NCI-H345 treated with DMSO at 0.1 percent for 48 hours (cell line): ENCODE measurements at regions not wholly inside any gene's neighbourhood (a gene's known extent, or its start where the extent isn't known, plus 50 kb on each side); places are given as distances from the start of the nearest gene placed in this dataset.
"Not testable (repeated sequence)": the region's sequence is repeated elsewhere in the genome, so short reads cannot be mapped to it uniquely, and the experiment has no call there.

Experiments used
- DNase-seq: peaks from one replicate; lab custom pipeline; 2025; ENCODE audit not compliant: unreplicated experiment; lab: John Stamatoyannopoulos, UW

GRCh38 chr6:141460743-141461484 lies 671.8 kb upstream of the GJE1 start:
- no peak for DNase-seq

DNA sequence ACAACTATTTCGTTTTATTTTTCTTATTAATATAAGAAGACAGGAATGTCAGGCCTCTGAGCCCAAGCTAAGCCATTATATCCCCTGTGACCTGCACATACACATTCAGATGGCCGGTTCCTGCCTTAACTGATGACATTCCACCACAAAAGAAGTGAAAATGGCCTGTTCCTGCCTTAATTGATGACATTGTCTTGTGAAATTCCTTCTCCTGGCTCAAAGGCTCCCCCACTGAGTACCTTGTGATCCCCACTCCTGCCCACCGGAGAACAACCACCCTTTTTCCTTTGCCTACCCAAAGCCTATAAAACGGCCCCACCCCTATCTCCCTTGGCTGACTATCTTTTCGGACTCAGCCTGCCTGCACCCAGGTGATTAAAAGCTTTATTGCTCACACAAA lies 672.5 kb upstream of the GJE1 start:
- DNase-seq: not testable (repeated sequence)

DNA sequence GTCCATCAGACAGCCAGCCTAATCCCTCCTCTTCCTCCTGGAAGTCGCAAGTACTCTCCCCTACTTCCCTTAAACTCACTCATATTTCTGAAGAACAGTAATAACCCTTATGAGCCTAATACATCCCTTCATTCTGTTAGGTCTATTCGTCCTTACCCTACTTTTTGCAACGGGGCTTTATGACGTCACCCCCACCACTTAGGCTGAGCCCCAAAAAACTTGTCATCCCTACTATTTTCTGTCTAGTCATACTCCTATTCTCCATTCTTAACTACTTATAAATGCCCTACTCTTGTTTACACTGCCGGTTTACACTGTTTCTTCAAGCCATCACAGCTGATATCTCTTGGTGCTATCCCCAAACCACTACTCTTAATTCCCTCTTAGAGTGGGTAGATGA lies 674.7 kb upstream of the GJE1 start:
- not testable (repeated sequence) for DNase-seq

DNA sequence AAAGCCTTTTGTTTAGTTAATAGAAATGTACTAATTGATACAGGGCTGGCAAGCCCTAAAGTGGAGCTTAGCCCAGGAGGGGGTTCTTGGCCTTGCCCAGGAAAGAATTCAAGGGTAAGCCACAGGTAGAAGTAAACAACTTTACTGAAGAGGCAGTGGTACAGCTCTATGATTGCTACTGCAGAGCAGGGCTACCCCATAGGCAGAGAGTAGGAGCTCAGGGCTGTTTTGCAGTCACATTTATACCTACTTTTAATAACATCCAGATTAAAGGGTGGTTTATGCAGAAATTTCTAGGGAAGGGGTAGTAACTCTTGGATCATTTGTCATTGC lies 680.4 kb upstream of the GJE1 start:
- no peak for DNase-seq

- DNase-seq: no peak
Observed at GRCh38 chr6:141451511-141452353, 681.0 kb upstream of the GJE1 start.

DNA sequence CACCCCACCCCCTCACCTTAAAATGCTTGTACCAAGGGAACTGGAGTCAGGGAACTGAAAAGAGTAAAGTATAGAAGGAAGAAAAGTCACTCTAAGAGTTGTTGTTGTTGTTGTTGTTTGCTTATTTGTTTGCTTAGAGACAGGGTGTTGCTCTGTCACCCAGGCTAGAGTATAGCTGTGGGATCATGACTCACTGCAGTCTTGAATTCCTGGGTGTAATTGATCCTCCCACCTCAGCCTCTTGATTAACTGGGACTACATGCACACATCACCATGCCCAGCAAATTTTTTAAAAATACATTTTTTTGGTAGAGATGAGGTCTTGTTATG lies 681.6 kb upstream of the GJE1 start:
- no peak for DNase-seq

- no peak for DNase-seq
Observed at GRCh38 chr6:141445928-141446628, 686.6 kb upstream of the GJE1 start.

- no peak for DNase-seq
Observed at GRCh38 chr6:141443668-141444289, 688.9 kb upstream of the GJE1 start.

DNA sequence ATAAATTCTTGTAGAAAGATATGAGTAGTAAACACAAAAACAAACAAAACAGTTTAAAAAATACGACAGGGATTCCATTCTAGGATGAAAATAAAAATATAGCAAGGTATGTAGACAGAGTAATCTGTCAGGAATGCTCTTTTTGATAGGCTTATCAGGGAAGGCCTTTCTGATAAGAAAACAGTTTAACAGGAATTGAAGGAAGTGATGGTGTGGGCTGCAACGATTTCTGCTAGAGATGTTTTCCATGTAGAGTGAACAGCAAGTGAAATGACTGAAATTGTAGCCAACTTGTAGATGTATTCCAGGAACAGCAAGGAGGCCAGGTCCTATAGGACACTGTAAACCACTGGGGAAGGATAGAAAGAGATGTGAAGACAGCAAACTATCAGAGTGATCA lies 689.7 kb upstream of the GJE1 start:
- no peak for DNase-seq

DNA sequence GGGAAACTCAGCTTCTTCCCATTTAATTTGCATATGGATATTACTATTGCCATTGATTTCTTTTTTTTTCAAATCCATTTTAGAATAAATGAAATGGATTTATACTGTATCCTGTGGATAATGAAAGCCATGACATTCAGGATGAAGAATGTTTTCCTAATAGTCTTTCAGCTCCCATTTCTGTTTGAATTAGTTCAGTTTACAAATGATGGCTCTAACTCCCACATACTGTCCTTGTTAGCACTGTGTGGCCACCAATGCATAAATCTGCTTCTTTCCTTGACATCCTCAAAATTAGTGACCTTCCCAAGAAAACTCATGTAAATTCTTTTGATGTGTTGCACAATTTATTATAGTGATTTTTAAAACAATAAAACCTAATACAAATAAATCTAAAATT lies 693.2 kb upstream of the GJE1 start:
- DNase-seq: no peak

DNA sequence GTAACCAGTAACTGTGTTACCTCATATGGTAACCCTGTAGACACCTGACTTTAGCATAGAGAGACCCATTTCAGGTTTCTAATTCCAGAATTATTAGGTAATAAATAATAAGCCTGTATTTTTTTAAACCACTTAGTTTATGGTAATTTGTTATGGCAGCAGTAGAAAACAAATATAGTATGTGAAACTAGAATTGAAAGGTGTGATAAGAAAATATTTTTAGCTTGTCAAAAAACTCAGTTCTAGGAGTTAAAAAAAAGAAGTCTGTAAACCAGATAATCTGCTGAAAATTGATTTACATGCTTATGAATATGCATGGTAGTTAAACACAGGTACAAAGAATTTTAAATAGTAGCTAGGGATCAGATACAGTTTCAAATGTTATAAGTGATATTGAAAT lies 695.0 kb upstream of the GJE1 start:
- no peak for DNase-seq

GRCh38 chr6:141437011-141437410 lies 695.7 kb upstream of the GJE1 start:
- DNase-seq: no peak

- DNase-seq: no peak
Observed at GRCh38 chr6:141426400-141426980, 706.2 kb upstream of the GJE1 start.

- no peak for DNase-seq
Observed at GRCh38 chr6:141421378-141421777, 711.3 kb upstream of the GJE1 start.

- DNase-seq: no peak
Observed at GRCh38 chr6:141418076-141418475, 714.6 kb upstream of the GJE1 start.

DNA sequence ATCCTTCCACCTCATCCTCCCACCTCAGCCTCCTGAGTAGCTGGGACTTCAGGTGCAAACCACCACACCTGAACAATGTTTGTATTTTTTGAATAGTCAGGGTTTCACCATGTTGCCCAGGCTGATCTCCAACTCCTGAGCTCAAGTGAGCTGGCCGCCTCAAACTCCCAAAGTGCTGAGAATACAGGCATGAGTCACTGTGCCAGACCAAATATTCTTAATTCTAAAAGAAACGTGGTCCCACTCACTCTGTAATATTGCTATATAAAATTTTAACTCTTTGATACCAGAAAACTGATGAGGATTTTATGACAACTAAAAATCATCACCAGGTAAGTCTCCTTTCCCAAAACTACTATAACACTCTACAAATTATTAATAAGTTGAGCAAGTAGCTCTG lies 716.8 kb upstream of the GJE1 start:
- DNase-seq: no peak

- no peak for DNase-seq
Observed at GRCh38 chr6:141413196-141413595, 719.5 kb upstream of the GJE1 start.

DNA sequence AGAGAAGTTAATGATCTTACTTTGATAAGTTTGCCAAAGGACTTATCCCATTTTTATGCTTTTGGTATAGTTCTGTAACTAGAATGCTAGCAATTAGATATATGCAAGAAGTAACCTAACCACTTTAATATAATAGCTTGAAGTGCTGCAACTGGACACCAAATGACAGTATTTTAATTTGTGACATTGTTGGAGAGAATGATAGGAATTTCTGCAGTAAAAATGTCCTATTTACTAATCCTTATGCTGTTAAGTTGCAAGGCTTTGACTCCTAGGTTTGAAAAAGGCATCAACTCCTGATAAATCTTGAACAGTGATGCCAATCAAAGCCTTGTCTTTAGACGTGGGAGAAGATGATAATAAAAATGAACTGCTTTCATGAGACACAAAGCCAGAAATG lies 726.0 kb upstream of the GJE1 start:
- no peak for DNase-seq

DNA sequence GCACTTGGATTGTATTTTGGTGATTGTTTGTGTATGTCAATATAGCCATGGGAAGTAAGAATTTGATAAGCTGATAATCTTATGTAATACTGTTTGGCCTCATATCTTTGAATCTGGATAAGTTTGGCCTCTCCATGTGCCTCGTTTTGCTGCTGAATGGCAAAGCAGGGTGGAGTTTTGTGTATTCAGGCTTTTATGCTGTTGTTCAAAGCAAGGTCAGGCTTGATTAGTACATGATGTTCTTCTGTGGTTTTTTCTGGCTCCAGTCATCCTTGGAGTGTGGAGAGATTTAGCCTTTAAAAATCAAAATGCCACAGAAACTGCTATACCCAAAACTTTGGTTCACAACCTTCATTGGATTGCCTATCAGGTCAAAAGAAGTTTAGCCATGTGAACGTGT lies 728.9 kb upstream of the GJE1 start:
- DNase-seq: no peak

DNA sequence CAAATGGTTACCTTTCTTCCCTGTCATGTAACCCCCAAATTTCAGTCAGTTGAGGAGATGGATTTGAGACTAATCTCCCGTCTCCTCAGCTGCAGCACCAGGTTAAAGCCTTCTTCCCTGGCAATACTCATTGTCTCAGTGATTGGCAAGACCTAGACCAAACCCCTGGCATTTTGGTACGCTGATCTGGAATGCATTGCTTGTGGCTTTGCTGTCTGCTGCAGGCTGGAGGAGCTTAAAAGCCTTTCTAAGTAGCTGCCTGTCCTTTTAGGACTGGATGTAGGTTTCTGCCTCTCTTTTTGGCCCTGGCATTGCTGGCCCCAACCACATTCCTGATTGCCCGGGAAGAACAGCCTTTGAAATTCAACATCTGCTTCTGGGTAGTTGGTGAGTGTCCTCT lies 729.6 kb upstream of the GJE1 start:
- no peak for DNase-seq

- no peak for DNase-seq
Observed at GRCh38 chr6:141402489-141402888, 730.2 kb upstream of the GJE1 start.
